AG09319 (cell line): ENCODE measurements at regions not wholly inside any gene's neighbourhood (a gene's known extent, or its start where the extent isn't known, plus 50 kb on each side); places are given as distances from the start of the nearest gene placed in this dataset.

Experiments
- DNase-seq: peaks from one replicate; pipeline ENCODE4 v3.0.0-alpha.2; 2010; ENCODE audit warnings: low read depth; ENCODE audit errors: extremely low read depth
- CTCF ChIP-seq: IDR thresholded peaks from 2 replicates; pipeline ENCODE4 v1.5.1; 2011; ENCODE audit warnings: low read depth, mild to moderate bottlenecking, inconsistent platforms, low read length, moderate library complexity

- TF ChIP-seq CTCF, result peak; percentile 53
- DNase-seq, result no peak
Measured at GRCh38 chr11:11789735-11790369, 51.9 kb upstream of the USP47 start.

GRCh38 chr11:11788063-11788710, 53.6 kb upstream of the USP47 start:
- DNase-seq, result no peak
- TF ChIP-seq CTCF, result no peak

- TF ChIP-seq CTCF, result peak; percentile 75
- peak; percentile 32 for DNase-seq
Measured at GRCh38 chr11:11787305-11788062, 54.3 kb upstream of the USP47 start.

GRCh38 chr11:11786771-11787170, 55.0 kb upstream of the USP47 start:
- peak; percentile 57 for TF ChIP-seq CTCF
- peak; percentile 3 for DNase-seq

GRCh38 chr11:11786234-11786633, 55.5 kb upstream of the USP47 start:
- DNase-seq, result no peak
- TF ChIP-seq CTCF, result no peak

GRCh38 chr11:11782532-11783110, 59.2 kb upstream of the USP47 start:
- DNase-seq, result no peak
- TF ChIP-seq CTCF, result no peak

- no peak for TF ChIP-seq CTCF
- no peak for DNase-seq
Measured at GRCh38 chr11:11780858-11781257, 60.9 kb upstream of the USP47 start.
